ENCODE measurements at regions not wholly inside any gene's neighbourhood (a gene's known extent, or its start where the extent isn't known, plus 50 kb on each side); places are given as distances from the start of the nearest gene placed in this dataset.

DNA sequence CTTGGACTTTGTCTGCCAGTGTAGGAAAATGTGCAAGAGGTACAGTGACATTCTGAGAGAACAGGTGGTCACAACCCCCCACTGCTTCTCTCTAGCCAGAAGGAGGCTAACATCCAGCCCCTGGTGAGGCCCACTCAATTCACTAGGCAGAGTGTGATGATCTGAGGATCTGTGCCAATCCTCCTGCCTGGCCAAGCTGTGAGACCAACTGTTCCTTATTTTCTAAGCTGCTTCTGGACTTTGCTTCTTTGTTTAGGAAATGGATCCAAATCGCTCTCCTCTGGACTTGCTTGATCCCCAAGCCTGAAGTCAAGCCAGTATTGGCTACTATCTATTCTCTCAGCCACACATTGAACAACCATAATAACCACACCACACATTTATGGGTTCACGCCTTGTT is 202.8 kb downstream of the PIK3C3 start:
- intact Hi-C loops (cut with DNase I) = no loop called here
- TF ChIP-seq POLR2A (IDR thresholded peaks at IDR 0.05; ENCODE audit: low read depth) (no peak), POLR2AphosphoS5 (IDR thresholded peaks at IDR 0.05) (no peak), EP300 (IDR thresholded peaks at IDR 0.05) (no peak)
- TF ChIP-seq, protein P1, sequence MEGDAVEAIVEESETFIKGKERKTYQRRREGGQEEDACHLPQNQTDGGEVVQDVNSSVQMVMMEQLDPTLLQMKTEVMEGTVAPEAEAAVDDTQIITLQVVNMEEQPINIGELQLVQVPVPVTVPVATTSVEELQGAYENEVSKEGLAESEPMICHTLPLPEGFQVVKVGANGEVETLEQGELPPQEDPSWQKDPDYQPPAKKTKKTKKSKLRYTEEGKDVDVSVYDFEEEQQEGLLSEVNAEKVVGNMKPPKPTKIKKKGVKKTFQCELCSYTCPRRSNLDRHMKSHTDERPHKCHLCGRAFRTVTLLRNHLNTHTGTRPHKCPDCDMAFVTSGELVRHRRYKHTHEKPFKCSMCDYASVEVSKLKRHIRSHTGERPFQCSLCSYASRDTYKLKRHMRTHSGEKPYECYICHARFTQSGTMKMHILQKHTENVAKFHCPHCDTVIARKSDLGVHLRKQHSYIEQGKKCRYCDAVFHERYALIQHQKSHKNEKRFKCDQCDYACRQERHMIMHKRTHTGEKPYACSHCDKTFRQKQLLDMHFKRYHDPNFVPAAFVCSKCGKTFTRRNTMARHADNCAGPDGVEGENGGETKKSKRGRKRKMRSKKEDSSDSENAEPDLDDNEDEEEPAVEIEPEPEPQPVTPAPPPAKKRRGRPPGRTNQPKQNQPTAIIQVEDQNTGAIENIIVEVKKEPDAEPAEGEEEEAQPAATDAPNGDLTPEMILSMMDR (IDR thresholded peaks at IDR 0.05) = no peak
- no peak for DNase-seq (ENCODE audit: extremely low spot score)
- no peaks in the 10 kb centered on the region for H3K36me3 ChIP-seq
- H3K4me1 ChIP-seq = peaks cover 0 to 10% (median 3%) of the 10 kb centered on the region in 4 donors
- WGBS = 92% methylated on average over 2 of the region's 2 CpGs
- H3K9me3 ChIP-seq = no peaks in the 10 kb centered on the region
- no peak overlapping the region for H3K4me3 ChIP-seq
- H3K27me3 ChIP-seq = no peaks in the 10 kb centered on the region
- no peak overlapping the region for H3K27ac ChIP-seq (replicated peaks in 1 of 4)

DNA sequence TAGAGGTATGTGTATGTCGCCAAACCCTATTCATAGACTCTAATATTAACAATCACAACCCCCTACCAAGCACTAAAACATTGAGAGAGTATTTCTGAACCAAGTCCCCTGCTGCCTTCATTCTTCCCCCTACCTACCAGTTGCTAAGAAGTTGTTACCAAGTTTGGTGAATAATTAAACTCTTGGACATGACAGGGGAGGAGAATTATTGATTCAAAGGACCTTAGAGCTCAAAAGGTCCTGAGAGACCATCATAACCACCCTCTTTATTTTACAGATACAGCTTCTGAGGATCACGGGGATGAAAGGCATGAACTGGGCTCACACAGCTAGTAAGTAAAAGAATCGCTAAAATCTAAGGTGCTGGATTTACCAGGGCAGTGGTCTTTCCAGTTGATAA is 204.1 kb downstream of the PIK3C3 start:
- Histone ChIP-seq H3K27ac (replicated peaks in 1 of 4) (no peak overlapping the region), H3K36me3 (no peaks in the 10 kb centered on the region), H3K4me1 (peaks cover 0 to 10% (median 3%) of the 10 kb centered on the region in 4 donors), H3K4me3 (no peak overlapping the region), H3K27me3 (no peaks in the 10 kb centered on the region), H3K9me3 (no peaks in the 10 kb centered on the region)
- TF ChIP-seq EP300 (IDR thresholded peaks at IDR 0.05) (no peak), POLR2A (IDR thresholded peaks at IDR 0.05; ENCODE audit: low read depth) (no peak), POLR2AphosphoS5 (IDR thresholded peaks at IDR 0.05) (no peak)
- TF ChIP-seq, protein P1 (IDR thresholded peaks at IDR 0.05) = no peak
- no peak for DNase-seq (ENCODE audit: extremely low spot score)
- intact Hi-C loops (cut with DNase I) = no loop called here
- WGBS = 89% methylated on average over 3 of the region's 3 CpGs

DNA sequence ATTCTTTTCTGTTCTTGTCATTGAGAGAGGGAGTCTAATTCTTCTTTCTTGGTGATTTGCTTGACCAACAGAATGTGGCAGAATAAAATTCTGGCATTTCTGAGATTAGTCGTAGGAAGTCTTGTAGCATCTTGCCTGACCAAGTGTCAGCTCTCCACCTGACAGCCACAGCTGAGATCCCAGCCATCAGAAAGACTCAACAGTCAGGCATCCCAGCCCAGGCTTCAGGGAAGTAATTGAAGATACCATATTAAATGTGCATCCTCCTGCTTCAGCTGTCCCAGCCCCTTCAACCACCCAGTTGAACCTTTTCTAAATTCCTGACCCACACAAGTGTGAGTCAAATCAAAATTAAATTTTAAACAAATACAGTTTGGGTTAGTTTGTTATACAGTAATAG is 208.3 kb downstream of the PIK3C3 start:
- 85% methylated on average over 1 of the region's 1 CpG for WGBS
- Histone ChIP-seq H3K36me3 (no peaks in the 10 kb centered on the region), H3K27me3 (no peaks in the 10 kb centered on the region), H3K4me3 (no peak overlapping the region), H3K9me3 (no peaks in the 10 kb centered on the region), H3K4me1 (no peaks in the 10 kb centered on the region), H3K27ac (replicated peaks in 1 of 4) (no peak overlapping the region)
- TF ChIP-seq POLR2AphosphoS5 (IDR thresholded peaks at IDR 0.05) = no peak
- TF ChIP-seq POLR2A (IDR thresholded peaks at IDR 0.05; ENCODE audit: low read depth) = no peak
- no peak for TF ChIP-seq EP300 (IDR thresholded peaks at IDR 0.05)
- TF ChIP-seq, protein P1 (IDR thresholded peaks at IDR 0.05) = no peak
- intact Hi-C loops (cut with DNase I) = no loop called here
- no peak for DNase-seq (ENCODE audit: extremely low spot score)

DNA sequence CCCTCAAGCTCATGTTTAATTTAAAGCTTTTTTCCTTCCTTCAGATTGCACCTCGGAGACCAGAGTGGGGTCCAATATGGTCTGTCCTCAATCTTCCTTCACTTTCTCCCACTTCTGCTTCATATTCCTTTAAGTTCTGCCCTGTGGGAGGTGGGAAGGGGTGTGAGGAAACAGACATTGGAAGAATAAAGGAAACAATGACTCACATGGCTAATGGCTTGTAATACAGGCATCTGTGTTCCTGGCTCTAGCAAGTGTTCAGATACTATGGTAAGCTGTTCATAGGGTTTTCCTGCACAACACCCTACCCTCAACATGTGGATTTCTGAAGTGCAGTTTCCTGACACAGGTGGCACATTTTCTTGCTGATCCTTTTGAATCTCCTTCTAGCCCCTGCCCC is 209.5 kb downstream of the PIK3C3 start:
- no peak for DNase-seq (ENCODE audit: extremely low spot score)
- H3K4me3 ChIP-seq = no peak overlapping the region
- 81% methylated on average over 1 of the region's 1 CpG for WGBS
- H3K4me1 ChIP-seq = no peaks in the 10 kb centered on the region
- H3K9me3 ChIP-seq = no peaks in the 10 kb centered on the region
- H3K27ac ChIP-seq (replicated peaks in 1 of 4) = no peak overlapping the region
- TF ChIP-seq POLR2A (IDR thresholded peaks at IDR 0.05; ENCODE audit: low read depth) (no peak), EP300 (IDR thresholded peaks at IDR 0.05) (no peak), POLR2AphosphoS5 (IDR thresholded peaks at IDR 0.05) (no peak)
- TF ChIP-seq, protein P1 (IDR thresholded peaks at IDR 0.05) = no peak
- no peaks in the 10 kb centered on the region for H3K36me3 ChIP-seq
- intact Hi-C loops (cut with DNase I) = no loop called here
- no peaks in the 10 kb centered on the region for H3K27me3 ChIP-seq

DNA sequence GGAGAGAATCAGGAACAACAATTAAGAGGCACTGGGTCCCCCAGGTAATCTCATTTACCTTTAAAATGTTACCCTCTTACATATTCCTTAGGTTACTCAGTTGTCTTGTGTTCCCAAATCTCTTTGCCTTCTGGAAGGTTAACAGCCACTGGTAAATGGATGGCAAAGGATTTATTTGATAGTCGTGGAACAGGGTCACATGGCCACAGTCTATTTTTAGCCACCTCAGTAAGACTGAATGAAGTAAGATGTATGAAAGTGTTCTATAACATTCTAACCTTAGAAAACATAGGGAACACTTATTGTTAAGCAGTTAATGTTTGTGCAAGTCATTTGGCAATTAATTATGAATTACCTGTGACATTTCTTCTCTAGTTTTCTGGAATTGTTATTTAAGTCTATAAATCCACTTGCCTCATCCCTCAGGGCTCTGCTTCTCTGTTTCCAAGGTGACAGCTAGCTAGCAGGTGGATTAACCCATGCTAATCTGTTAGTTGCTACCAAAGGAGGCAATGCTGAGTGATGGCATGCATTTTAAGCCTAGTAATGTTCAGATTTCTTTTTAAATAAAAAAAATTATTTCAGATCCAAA is 211.0 kb downstream of the PIK3C3 start:
- no peak for TF ChIP-seq POLR2AphosphoS5 (IDR thresholded peaks at IDR 0.05)
- TF ChIP-seq EP300 (IDR thresholded peaks at IDR 0.05) = no peak
- Histone ChIP-seq H3K9me3 (no peaks in the 10 kb centered on the region), H3K27me3 (no peaks in the 10 kb centered on the region), H3K4me1 (no peaks in the 10 kb centered on the region), H3K27ac (replicated peaks in 1 of 4) (no peak overlapping the region), H3K4me3 (no peak overlapping the region), H3K36me3 (no peaks in the 10 kb centered on the region)
- intact Hi-C loops (cut with DNase I) = no loop called here
- DNase-seq (ENCODE audit: extremely low spot score) = no peak
- WGBS = 31% methylated on average over 1 of the region's 1 CpG
